RWPE1 (cell line): ENCODE measurements at regions not wholly inside any gene's neighbourhood (a gene's known extent, or its start where the extent isn't known, plus 50 kb on each side); places are given as distances from the start of the nearest gene placed in this dataset.

ENCODE experiments used
- CTCF ChIA-PET: fragments of 350-600 bp; sonication (Branson Sonifier 250); formaldehyde crosslinking; extraction: SDS; loops from one replicate; lab custom pipeline; 2021; lab: Yijun Ruan, JAX
- POLR2A ChIA-PET: fragments of 400-600 bp; formaldehyde crosslinking; extraction: SDS; loops from one replicate; lab custom pipeline; 2020; ENCODE audit warnings: antibody characterized with exemption; ENCODE audit not compliant: low non-redundant PET; lab: Yijun Ruan, JAX
- DNase-seq: peaks from one replicate; pipeline ENCODE4 v3.0.0; 2012; ENCODE audit warnings: low spot score
- H3K27ac ChIP-seq: fragments of 450-650 bp; 2 replicates; pipeline ENCODE4 v1.5.1; 2017
- TF ChIP-seq, protein P1 (sequence below): fragments of 450-650 bp; conservative IDR thresholded peaks from 2 replicates; pipeline ENCODE4 v1.5.1; 2017; ENCODE audit warnings: low read depth, mild to moderate bottlenecking

DNA sequence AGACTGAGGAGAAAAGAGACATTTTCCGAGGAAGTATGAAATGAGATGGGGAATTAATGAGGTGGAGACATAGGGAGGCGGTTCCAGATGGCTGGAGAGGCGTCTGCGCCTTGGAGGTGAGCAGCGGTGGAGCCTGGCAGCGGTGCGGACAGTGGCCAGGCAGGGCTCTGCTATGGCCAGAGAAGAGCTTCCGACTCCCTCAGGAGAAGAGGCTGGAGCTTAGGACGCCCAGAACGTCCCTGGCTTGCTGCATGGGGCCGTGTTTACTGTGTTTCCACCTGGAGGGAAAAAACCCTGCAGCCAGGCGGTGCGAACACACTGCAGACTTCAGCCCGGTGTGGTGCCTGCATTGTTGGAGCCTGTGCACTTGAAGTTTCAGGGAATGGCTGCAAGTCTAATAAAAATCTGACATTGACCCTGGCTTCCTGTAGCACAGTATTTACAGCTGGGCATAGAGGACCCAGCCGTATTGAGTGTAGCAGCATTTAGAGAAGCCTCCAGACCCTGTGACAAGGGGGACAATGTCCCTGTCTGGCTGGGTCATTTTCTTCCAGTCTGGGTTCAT lies 447.1 kb upstream of the MKI67 start:
- TF ChIP-seq, protein P1, sequence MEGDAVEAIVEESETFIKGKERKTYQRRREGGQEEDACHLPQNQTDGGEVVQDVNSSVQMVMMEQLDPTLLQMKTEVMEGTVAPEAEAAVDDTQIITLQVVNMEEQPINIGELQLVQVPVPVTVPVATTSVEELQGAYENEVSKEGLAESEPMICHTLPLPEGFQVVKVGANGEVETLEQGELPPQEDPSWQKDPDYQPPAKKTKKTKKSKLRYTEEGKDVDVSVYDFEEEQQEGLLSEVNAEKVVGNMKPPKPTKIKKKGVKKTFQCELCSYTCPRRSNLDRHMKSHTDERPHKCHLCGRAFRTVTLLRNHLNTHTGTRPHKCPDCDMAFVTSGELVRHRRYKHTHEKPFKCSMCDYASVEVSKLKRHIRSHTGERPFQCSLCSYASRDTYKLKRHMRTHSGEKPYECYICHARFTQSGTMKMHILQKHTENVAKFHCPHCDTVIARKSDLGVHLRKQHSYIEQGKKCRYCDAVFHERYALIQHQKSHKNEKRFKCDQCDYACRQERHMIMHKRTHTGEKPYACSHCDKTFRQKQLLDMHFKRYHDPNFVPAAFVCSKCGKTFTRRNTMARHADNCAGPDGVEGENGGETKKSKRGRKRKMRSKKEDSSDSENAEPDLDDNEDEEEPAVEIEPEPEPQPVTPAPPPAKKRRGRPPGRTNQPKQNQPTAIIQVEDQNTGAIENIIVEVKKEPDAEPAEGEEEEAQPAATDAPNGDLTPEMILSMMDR, result no peak
- no peak overlapping the region for H3K27ac ChIP-seq
- ChIA-PET CTCF (no interaction called here), POLR2A (interaction anchor here (0.5 kb wide), 1 partner anchor 709 kb away, joined by 4 read pairs; no protein-coding TSS in a partner anchor)
- no peak for DNase-seq

DNA sequence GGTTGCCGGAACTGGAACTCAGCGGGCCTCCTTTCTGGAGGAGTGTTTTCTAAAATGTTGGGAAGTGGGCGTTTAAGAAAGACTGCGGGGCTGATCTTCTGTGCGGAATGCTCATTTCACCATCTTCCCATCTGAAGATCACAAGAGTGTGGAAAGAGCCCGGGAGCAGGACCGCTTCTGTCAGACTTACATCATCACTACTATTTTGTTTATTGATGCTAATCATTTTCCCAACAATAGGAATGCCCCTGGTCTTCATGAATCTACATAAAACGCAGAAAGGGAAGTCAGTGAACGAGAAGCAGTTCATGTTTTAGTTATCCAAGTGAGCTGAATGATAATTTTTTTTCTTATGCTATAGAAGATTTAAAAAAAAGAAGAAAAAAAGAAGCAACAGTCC lies 447.8 kb upstream of the MKI67 start:
- no peak overlapping the region for H3K27ac ChIP-seq
- TF ChIP-seq, protein P1, result no peak
- POLR2A ChIA-PET, result no interaction called here
- CTCF ChIA-PET, result no interaction called here
- DNase-seq, result no peak

DNA sequence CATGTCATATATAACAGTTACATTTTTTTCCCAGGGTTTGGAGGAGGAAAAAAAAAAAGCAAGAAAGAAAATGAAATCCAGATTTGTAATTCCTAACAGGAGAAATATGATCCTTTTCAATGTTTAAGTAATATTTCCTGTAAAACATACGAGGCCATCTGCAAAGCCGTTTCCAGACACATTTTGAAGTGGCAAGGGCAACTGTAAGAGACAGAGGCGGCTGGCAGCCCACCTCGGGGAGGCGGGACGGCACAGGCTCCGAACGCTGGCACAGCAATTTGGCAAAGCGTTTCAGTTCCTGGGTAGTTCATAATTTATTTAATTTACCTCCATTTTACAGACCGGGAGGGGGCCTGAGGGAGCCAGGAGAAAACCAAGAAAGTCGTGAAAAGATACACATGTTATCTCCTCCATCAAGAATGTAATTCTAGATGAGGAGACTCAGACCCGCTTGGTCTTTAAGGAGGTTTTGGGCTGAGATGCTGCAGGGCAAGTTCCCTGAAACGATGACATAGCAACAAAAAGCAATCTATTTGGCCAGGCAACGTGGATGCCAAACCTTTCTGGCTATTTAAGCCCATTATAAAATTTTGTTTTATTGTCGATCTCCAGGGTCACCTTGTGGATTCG lies 448.5 kb upstream of the MKI67 start:
- POLR2A ChIA-PET, result no interaction called here
- CTCF ChIA-PET, result no interaction called here
- no peak overlapping the region for H3K27ac ChIP-seq
- TF ChIP-seq, protein P1, result no peak
- DNase-seq, result no peak

DNA sequence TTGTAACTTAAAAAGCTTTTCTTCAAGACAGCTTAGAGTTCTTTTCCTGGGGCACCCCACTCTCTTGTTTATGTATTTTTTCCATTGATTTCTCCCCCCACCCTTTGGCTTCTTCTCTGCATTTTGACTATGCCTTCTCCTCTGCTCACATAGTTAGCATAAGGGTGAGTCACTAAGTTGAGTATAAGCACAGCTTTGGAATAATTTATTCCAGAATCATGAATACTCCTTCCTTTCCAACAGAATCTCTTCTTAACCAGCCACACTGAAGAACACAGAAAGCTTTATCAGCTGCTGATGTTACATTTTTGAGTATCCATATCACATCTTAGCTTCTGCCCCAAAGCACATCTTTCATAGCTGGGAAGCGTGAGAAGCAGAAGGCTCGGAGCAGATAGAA lies 449.5 kb upstream of the MKI67 start:
- no peak for DNase-seq
- ChIA-PET POLR2A (no interaction called here), CTCF (no interaction called here)
- no peak overlapping the region for H3K27ac ChIP-seq
- TF ChIP-seq, protein P1, result no peak

DNA sequence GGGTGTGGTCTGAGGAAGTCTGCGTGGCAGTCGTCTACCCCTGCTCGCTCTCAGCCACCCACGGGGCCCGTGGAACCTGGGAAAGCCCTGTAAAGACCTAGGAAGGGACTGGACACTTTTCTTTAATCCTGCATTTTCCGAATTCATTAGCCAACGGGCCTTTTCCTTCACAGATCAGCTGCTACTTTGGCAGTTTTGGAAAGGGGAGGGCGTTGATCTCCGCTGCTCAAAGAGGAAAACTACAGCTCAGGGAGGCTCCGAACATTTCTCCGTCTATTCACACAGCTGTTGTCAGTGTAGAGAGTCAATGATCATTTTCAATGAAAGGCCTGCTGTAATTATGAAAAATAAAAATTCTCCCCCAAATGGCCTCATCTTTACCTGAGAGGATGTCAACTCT lies 450.1 kb upstream of the MKI67 start:
- TF ChIP-seq, protein P1, result no peak
- POLR2A ChIA-PET, result no interaction called here
- no peak for DNase-seq
- CTCF ChIA-PET, result no interaction called here
- no peak overlapping the region for H3K27ac ChIP-seq

DNA sequence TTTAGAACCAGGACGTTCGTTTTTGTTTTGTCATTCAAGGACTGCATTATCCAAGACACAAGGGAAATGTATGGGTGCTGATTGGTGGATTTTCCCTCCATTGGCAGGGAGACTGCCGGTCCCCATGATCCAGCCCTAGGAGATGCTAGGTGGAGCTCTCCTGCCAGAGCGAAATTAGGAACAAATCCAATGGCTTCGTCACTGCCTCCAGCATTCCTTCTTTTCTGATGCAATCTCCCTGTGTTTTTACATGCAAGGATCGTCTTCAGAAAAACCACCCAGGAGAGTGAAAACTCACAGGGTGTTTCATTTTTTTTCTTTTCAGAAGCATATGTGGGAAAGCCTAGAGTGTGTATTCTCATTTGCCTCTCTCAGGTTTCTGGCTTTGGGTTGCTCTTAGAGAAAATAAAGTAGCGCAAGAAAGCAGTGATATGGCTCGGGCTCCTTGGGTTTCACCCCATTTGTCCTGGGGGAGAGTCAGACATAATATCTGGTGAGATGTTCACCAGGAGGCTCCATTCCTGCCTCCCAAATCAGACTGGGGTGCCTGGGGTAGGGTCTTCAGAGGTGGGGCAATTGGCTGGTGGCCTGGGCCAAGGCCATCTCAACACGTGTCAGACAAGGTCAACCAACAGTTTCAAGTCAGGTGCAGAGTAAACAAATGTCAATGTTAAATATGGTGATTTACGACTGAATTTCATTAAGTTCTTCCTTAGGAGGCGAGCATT lies 450.9 kb upstream of the MKI67 start:
- H3K27ac ChIP-seq, result no peak overlapping the region
- ChIA-PET POLR2A (no interaction called here), CTCF (no interaction called here)
- TF ChIP-seq, protein P1, result no peak
- no peak for DNase-seq
